Epithelial cell of proximal tubule (primary cell): ENCODE measurements at regions not wholly inside any gene's neighbourhood (a gene's known extent, or its start where the extent isn't known, plus 50 kb on each side); places are given as distances from the start of the nearest gene placed in this dataset.

Experiments used
- DNase-seq: peaks from one replicate; pipeline ENCODE4 v3.0.0-alpha.2; 2011; ENCODE audit warnings: low read depth
- H3K4me3 ChIP-seq: 2 replicates; pipeline ENCODE4 v1.5.1; 2011; ENCODE audit warnings: low read depth, mild to moderate bottlenecking, low read length
- CTCF ChIP-seq: conservative IDR thresholded peaks from 2 replicates; pipeline ENCODE4 v1.5.1; 2012; ENCODE audit warnings: low read depth, mild to moderate bottlenecking, low read length

GRCh38 chr14:84006643-84007155 lies 1523.2 kb upstream of the FLRT2 start:
- no peak overlapping the region for H3K4me3 ChIP-seq
- no peak for TF ChIP-seq CTCF
- DNase-seq = no peak

DNA sequence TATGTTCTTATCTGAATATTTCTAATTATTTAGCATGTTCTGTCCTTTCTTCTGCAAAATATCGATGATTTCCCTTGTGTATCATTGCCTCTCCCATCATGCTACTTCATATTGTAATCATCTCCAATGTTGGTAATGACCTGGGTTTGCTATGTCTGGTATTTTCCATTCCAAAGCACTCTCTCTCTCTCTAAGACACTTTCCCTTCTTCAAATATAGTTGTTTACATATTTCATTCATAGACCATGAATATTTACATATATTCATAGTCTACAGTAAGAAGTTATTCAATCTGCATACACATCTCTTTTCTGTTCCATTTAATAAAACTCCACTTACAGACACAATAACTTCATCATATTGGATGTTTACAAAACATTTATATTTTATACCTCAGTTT lies 1516.5 kb upstream of the FLRT2 start:
- no peak for DNase-seq

GRCh38 chr14:84017495-84017894 lies 1512.4 kb upstream of the FLRT2 start:
- no peak for TF ChIP-seq CTCF
- no peak overlapping the region for H3K4me3 ChIP-seq
- no peak for DNase-seq

More for the DNA sequence above, 1516.5 kb upstream of the FLRT2 start:
- H3K4me3 ChIP-seq = no peak overlapping the region
- no peak for TF ChIP-seq CTCF

DNA sequence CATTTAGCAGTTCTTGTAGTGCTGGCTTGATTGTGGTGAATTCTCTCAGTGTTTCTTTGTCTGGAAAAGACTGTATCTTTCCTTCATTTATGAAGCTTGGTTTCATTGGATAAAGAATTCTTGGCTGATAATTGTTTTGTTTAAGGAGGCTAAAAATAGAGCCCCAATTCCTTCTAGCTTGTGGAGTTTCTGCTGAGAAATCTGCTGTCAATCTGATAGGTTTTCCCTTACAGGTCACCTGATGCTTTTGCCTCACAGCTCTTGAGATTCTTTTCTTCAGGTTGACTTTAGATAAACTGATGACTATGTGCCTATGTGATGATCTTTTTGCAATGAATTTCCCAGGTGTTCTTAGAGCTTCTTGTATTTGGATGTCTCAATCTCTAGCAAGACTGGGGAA lies 1508.5 kb upstream of the FLRT2 start:
- DNase-seq = no peak
- H3K4me3 ChIP-seq = no peak overlapping the region
- no peak for TF ChIP-seq CTCF

GRCh38 chr14:84024231-84024820 lies 1505.6 kb upstream of the FLRT2 start:
- no peak for DNase-seq
- no peak overlapping the region for H3K4me3 ChIP-seq
- TF ChIP-seq CTCF = no peak

DNA sequence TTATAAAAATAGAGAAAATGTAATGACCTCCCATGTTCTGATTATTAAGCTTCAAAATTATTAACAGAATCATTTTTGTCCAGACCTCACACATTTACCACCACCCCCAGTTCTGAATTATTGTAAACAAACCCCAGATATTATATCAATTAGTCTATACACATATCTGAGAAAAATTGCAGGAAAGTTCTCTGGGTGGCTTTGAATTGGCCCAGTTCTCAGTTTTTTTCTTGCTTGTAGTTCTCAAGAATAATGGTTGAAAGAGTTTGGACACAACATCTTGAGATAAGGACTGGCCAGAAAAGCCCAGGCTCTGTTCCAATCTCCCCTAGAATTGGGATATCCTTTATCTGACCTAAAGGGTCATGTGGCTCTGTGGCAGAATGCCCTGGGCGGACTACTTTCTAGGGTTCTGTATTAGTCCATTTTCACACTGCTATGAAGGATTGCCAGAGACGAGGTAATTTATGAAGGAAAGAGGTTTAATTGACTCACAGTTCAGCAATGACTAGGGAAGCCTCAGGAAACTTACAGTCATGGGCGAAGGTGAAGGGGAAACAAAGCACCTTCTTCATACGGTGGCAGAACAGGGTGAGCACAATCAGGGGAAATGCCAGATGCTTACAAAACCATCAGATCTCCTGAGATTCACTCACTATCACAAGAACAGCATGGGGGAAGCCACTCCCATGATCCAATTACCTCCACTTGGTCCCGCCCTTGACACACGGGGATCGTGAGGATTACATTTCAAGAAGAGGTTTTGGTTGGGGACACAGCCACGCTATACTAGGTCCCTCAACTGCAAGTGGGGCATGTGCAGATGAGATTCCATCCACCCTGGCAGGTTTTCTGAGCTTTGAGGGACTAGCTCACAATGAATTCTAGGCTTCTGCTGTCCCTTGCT lies 1504.6 kb upstream of the FLRT2 start:
- H3K4me3 ChIP-seq = no peak overlapping the region
- no peak for TF ChIP-seq CTCF
- no peak for DNase-seq

DNA sequence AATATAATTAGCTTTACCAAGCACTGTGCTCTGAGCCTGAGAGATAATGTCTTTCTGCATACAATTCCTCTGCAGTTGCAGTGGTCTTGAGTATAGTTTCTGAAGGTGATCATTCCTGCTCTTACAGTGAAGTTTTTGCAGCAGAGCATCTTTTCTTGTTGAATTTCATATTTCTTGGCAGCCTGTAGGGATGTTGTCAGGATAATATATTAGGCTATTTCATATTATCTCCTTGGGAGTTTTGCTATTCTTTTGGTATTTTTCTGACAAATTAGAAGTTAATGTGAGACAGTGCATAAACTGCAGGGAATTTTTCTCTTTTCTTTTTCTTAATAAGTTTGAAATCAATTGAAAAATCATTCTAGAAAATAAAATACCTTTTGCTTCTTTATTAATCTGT lies 1502.6 kb upstream of the FLRT2 start:
- no peak for DNase-seq
- no peak for TF ChIP-seq CTCF
- no peak overlapping the region for H3K4me3 ChIP-seq
